ENCODE measurements at regions not wholly inside any gene's neighbourhood (a gene's known extent, or its start where the extent isn't known, plus 50 kb on each side); places are given as distances from the start of the nearest gene placed in this dataset.

GRCh38 chr7:81232084-81232799, 313.4 kb upstream of the SEMA3C start:
- TF ChIP-seq, protein P1, sequence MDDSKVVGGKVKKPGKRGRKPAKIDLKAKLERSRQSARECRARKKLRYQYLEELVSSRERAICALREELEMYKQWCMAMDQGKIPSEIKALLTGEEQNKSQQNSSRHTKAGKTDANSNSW (CRISPR knock-in tag; IDR thresholded peaks at IDR 0.05; ENCODE audit: borderline replicate concordance), result no peak
- TF ChIP-seq, protein P2, sequence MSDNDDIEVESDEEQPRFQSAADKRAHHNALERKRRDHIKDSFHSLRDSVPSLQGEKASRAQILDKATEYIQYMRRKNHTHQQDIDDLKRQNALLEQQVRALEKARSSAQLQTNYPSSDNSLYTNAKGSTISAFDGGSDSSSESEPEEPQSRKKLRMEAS (IDR thresholded peaks at IDR 0.05), result no peak
- TF ChIP-seq ZBTB2 (CRISPR knock-in tag; IDR thresholded peaks at IDR 0.05; ENCODE audit: low read depth) (no peak), ARNTL (CRISPR knock-in tag; IDR thresholded peaks at IDR 0.05) (no peak), EZH2 (conservative IDR thresholded peaks at IDR 0.05; ENCODE audit: low read depth, low read length) (no peak)
- TF ChIP-seq, protein P3, sequence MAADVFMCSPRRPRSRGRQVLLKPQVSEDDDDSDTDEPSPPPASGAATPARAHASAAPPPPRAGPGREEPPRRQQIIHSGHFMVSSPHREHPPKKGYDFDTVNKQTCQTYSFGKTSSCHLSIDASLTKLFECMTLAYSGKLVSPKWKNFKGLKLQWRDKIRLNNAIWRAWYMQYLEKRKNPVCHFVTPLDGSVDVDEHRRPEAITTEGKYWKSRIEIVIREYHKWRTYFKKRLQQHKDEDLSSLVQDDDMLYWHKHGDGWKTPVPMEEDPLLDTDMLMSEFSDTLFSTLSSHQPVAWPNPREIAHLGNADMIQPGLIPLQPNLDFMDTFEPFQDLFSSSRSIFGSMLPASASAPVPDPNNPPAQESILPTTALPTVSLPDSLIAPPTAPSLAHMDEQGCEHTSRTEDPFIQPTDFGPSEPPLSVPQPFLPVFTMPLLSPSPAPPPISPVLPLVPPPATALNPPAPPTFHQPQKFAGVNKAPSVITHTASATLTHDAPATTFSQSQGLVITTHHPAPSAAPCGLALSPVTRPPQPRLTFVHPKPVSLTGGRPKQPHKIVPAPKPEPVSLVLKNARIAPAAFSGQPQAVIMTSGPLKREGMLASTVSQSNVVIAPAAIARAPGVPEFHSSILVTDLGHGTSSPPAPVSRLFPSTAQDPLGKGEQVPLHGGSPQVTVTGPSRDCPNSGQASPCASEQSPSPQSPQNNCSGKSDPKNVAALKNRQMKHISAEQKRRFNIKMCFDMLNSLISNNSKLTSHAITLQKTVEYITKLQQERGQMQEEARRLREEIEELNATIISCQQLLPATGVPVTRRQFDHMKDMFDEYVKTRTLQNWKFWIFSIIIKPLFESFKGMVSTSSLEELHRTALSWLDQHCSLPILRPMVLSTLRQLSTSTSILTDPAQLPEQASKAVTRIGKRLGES (CRISPR knock-in tag; IDR thresholded peaks at IDR 0.05; ENCODE audit: borderline replicate concordance), result no peak

Data from HepG2 (cell line).